Ovary (tissue), 7 donors: ENCODE measurements at regions not wholly inside any gene's neighbourhood (a gene's known extent, or its start where the extent isn't known, plus 50 kb on each side); places are given as distances from the start of the nearest gene placed in this dataset.

Experiments used
- DNase-seq, 5 donors: peaks; one replicate each; pipeline ENCODE4 v3.0.0-alpha.2; 2019 to 2020
- H3K27ac ChIP-seq, 2 donors: fragments of 200-600 bp; one replicate each; pipeline versions ENCODE4 v1.5.1 to v1.8.0; 2019 to 2022
- H3K27me3 ChIP-seq: fragments of 200-600 bp; one replicate; pipeline ENCODE4 v1.8.0; 2022
- H3K36me3 ChIP-seq: fragments of 200-600 bp; sonication (generic); one replicate; pipeline ENCODE4 v1.5.1; 2019
- H3K4me1 ChIP-seq: one replicate; pipeline ENCODE4 v1.8.1; 2013; ENCODE audit warnings: mild to moderate bottlenecking, moderate library complexity; ENCODE audit not compliant: insufficient read depth
- H3K4me3 ChIP-seq: fragments of 200-600 bp; sonication (generic); one replicate; pipeline ENCODE4 v1.5.1; 2017
- H3K9me3 ChIP-seq, 2 donors: fragments of 200-600 bp in 1 of 2; sonication (generic) in 1 of 2; one replicate each; pipeline versions ENCODE4 v1.5.1 to v1.8.1; 2013 to 2019; ENCODE audit warnings: mild to moderate bottlenecking in 1 of 2, moderate library complexity in 1 of 2
- EP300 ChIP-seq: sonication (generic); formaldehyde crosslinking; IDR thresholded peaks from one replicate; pipeline ENCODE4 v1.6.1; 2017; ENCODE audit warnings: antibody characterized with exemption
- POLR2A ChIP-seq: fragments of 450-650 bp; IDR thresholded peaks from one replicate; pipeline ENCODE4 v1.6.1; 2017; ENCODE audit warnings: antibody characterized with exemption, mild to moderate bottlenecking, moderate library complexity
- WGBS, 3 donors: extraction: QIAGEN DNeasy Blood & Tissue Kit in 1 of 3; methylation state at CpG; one replicate each; pipeline versions ENCODE4 v1.1.5 to v1.1.7; 2013 to 2017; 5-methylcytosine and 5-hydroxymethylcytosine counted together
- intact Hi-C, 4 donors: fragments of 100-400 bp; cut with DNase I; formaldehyde crosslinking; loops; one replicate each; pipeline versions ENCODE4 v1.11.0 to v1.15.1; 2022 to 2023
- TF ChIP-seq, protein P1 (sequence below), 3 donors: fragments of 450-650 bp in 2 of 3; fragments of 200-600 bp in 1 of 3; IDR thresholded peaks; one replicate each; pipeline versions ENCODE4 v1.5.1 to v1.8.0; 2016 to 2022; ENCODE audit warnings: antibody characterized with exemption in 3 of 3, mild to moderate bottlenecking in 1 of 3
- donor health status: DM: no; HTN: no; CAD: no; lungs with moderate emphysema.
- donor health status: DM: no; HTN: no; CAD: no.
- donor health status: Bipolar disorder and iron deficiency.
- donor health status: DM: no; HTN: no; CAD: no.
- donor health status: DM: yes; HTN: yes; CAD: no.

- intact Hi-C loops = no loop called here
- Histone ChIP-seq H3K9me3 (no peaks in the 10 kb centered on the region), H3K27ac (no peak overlapping the region), H3K27me3 (no peaks in the 10 kb centered on the region), H3K36me3 (no peaks in the 10 kb centered on the region), H3K4me3 (no peak overlapping the region), H3K4me1 (no peaks in the 10 kb centered on the region)
- 55 to 76% (median 61%) methylated on average over 4 of the region's 4 CpGs for WGBS, 3 donors
- TF ChIP-seq POLR2A (no peak), EP300 (no peak)
- TF ChIP-seq, protein P1, sequence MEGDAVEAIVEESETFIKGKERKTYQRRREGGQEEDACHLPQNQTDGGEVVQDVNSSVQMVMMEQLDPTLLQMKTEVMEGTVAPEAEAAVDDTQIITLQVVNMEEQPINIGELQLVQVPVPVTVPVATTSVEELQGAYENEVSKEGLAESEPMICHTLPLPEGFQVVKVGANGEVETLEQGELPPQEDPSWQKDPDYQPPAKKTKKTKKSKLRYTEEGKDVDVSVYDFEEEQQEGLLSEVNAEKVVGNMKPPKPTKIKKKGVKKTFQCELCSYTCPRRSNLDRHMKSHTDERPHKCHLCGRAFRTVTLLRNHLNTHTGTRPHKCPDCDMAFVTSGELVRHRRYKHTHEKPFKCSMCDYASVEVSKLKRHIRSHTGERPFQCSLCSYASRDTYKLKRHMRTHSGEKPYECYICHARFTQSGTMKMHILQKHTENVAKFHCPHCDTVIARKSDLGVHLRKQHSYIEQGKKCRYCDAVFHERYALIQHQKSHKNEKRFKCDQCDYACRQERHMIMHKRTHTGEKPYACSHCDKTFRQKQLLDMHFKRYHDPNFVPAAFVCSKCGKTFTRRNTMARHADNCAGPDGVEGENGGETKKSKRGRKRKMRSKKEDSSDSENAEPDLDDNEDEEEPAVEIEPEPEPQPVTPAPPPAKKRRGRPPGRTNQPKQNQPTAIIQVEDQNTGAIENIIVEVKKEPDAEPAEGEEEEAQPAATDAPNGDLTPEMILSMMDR (IDR thresholded peaks at IDR 0.05) = no peak
- DNase-seq = no peak
Observed at GRCh38 chr13:47661076-47661475, 340.0 kb downstream of the SUCLA2 start.

DNA sequence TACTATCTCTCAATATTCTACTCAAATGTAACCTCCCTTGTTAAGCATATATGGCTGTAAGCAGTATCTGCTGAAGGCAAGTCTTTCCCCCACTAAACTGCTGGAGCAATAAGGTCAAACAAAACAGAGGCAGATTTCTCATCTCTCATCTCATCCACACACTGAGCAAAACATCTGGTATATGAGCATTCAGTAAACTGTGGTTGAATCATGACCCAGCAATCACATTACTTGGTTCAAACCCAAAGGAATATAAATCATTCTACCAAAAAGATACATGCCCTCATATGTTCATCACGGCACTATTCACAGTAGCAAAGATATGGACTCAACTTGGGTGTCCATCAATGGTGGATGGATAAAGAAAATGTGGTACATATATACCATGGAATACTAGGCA is 344.4 kb downstream of the SUCLA2 start:
- Histone ChIP-seq H3K4me3 (no peak overlapping the region), H3K36me3 (no peaks in the 10 kb centered on the region), H3K9me3 (no peaks in the 10 kb centered on the region), H3K4me1 (no peaks in the 10 kb centered on the region), H3K27me3 (no peaks in the 10 kb centered on the region), H3K27ac (no peak overlapping the region)
- 73 to 94% (median 86%) methylated on average over 1 of the region's 1 CpG for WGBS, 3 donors
- intact Hi-C loops = no loop called here
- DNase-seq = no peak
- no peak for TF ChIP-seq EP300
- no peak for TF ChIP-seq POLR2A
- TF ChIP-seq, protein P1 (IDR thresholded peaks at IDR 0.05) = no peak

DNA sequence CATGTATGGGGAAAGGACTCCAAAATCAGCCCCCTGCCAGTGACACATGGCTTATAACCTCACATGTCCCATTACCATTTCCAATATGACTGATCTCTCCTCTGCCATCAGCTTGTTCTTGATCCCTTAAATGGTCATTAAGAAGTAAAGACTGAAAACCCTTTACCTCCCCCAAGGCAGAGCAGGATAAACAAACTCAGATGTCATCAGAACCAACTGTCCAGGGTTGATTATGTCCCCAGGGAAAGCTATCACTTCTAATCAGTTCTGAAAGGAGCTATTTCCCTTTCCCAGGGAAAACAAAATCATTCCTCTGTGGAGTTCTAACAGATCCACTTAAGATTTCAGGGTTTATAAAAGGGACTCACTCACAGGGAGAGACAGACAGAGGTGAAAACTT is 350.9 kb downstream of the SUCLA2 start:
- Histone ChIP-seq H3K4me3 (no peak overlapping the region), H3K36me3 (no peaks in the 10 kb centered on the region), H3K27ac (no peak overlapping the region), H3K27me3 (no peaks in the 10 kb centered on the region), H3K9me3 (no peaks in the 10 kb centered on the region), H3K4me1 (no peaks in the 10 kb centered on the region)
- intact Hi-C loops = no loop called here
- TF ChIP-seq, protein P1 (IDR thresholded peaks at IDR 0.05) = no peak
- TF ChIP-seq POLR2A (no peak), EP300 (no peak)
- no peak for DNase-seq

DNA sequence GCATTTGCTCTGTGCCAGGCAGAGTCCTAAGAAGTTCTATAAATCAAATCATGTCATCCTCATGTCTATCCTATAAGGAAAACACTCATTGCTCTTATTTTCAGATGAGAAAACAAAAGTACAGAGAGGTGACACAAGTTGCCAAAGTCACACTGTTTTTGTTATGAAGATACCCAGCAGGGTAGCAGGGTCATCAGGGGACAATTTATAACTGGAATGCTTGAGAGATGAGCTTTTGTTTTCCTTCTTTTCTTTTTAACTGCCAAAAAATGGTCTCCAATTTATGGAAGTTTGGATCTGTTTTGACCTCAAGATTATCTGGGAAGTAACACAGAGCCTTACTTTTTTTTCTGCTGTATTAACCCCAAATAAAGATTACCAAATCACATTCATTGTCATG is 354.1 kb downstream of the SUCLA2 start:
- TF ChIP-seq EP300 (no peak), POLR2A (no peak)
- TF ChIP-seq, protein P1 (IDR thresholded peaks at IDR 0.05) = no peak
- no peak for DNase-seq
- Histone ChIP-seq H3K4me3 (no peak overlapping the region), H3K36me3 (no peaks in the 10 kb centered on the region), H3K27ac (no peak overlapping the region), H3K4me1 (no peaks in the 10 kb centered on the region), H3K27me3 (no peaks in the 10 kb centered on the region), H3K9me3 (no peaks in the 10 kb centered on the region)
- intact Hi-C loops = no loop called here

DNA sequence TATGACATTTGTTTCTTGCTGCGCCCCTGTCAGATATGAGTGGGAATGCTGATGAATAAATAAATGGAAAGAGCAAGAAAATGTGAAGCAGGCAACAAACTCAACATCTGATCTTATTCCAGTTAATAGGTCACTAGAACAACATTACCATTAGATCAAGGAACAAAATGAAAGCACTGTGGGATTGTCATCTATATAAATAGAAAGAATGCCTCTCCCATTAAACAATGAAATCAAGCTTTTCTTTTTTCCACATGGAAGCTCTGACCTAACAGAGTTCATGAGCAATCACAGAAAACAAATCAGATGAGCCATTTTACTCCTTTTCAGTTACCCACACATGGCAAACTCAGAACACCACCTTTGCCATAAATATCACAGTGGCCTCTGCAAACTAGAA is 354.8 kb downstream of the SUCLA2 start:
- H3K27me3 ChIP-seq = no peaks in the 10 kb centered on the region
- H3K4me3 ChIP-seq = no peak overlapping the region
- no peaks in the 10 kb centered on the region for H3K36me3 ChIP-seq
- TF ChIP-seq, protein P1 (IDR thresholded peaks at IDR 0.05) = no peak
- TF ChIP-seq EP300 (no peak), POLR2A (no peak)
- H3K9me3 ChIP-seq = no peaks in the 10 kb centered on the region
- WGBS, 3 donors = 84 to 93% (median 87%) methylated on average over 1 of the region's 1 CpG
- DNase-seq = no peak
- no peaks in the 10 kb centered on the region for H3K4me1 ChIP-seq
- intact Hi-C loops = no loop called here
- no peak overlapping the region for H3K27ac ChIP-seq
